ENCODE measurements at regions not wholly inside any gene's neighbourhood (a gene's known extent, or its start where the extent isn't known, plus 50 kb on each side); places are given as distances from the start of the nearest gene placed in this dataset.

DNA sequence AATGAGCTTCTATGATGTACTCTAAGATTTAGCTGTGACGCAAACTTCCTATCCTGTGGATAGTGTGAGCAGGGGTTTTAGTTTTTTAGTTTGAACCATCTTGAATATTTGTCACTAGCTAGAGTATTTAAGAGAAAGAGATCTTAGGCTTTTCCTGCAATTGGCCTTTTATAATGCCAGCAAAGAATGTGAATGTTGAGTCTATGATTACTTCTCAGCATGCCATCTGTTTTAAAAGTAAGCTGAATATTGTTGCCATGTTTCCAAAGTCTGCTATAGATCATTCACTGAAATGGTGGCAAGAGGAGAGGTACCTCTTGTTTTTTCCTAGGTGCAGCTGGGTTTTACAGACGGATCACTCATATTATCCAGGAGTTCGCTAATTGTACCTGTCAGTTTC lies 1783.6 kb upstream of the FLRT2 start:
- DNase-seq (ENCODE audit: low read depth), result no peak
- H3K4me3 ChIP-seq (ENCODE audit: low read depth, low read length), result no peak overlapping the region
- TF ChIP-seq, protein P1, sequence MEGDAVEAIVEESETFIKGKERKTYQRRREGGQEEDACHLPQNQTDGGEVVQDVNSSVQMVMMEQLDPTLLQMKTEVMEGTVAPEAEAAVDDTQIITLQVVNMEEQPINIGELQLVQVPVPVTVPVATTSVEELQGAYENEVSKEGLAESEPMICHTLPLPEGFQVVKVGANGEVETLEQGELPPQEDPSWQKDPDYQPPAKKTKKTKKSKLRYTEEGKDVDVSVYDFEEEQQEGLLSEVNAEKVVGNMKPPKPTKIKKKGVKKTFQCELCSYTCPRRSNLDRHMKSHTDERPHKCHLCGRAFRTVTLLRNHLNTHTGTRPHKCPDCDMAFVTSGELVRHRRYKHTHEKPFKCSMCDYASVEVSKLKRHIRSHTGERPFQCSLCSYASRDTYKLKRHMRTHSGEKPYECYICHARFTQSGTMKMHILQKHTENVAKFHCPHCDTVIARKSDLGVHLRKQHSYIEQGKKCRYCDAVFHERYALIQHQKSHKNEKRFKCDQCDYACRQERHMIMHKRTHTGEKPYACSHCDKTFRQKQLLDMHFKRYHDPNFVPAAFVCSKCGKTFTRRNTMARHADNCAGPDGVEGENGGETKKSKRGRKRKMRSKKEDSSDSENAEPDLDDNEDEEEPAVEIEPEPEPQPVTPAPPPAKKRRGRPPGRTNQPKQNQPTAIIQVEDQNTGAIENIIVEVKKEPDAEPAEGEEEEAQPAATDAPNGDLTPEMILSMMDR (IDR thresholded peaks at IDR 0.05; ENCODE audit: low read depth, low read length), result no peak
- no peak for TF ChIP-seq MAX (IDR thresholded peaks at IDR 0.05; ENCODE audit: low read depth, low read length)
- TF ChIP-seq POLR2A (IDR thresholded peaks at IDR 0.05; ENCODE audit: extremely low read depth, insufficient read length), result no peak
- no peak for TF ChIP-seq MYC (IDR thresholded peaks at IDR 0.05; ENCODE audit: low read depth, low read length)

DNA sequence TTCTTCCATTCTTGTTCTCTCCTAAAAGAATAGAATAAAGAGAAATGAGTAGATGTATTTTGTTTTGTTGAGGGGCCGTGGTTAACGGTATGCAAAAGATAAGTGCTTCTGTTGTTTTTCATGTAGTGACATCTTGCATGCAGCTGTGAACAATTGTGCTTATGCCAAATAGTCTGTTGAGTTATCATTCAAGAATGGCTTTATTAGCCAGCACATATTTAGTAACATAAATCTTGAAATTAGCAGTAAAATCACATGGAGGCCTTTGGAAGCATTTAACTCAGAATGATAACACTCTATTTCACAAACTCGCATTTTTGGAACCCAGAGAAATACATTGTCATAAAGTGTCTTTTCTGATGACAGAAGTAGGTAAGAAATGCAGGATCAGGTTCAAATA lies 1772.0 kb upstream of the FLRT2 start:
- no peak for DNase-seq (ENCODE audit: low read depth)
- no peak overlapping the region for H3K4me3 ChIP-seq (ENCODE audit: low read depth, low read length)
- no peak for TF ChIP-seq MAX (IDR thresholded peaks at IDR 0.05; ENCODE audit: low read depth, low read length)
- TF ChIP-seq POLR2A (IDR thresholded peaks at IDR 0.05; ENCODE audit: extremely low read depth, insufficient read length), result no peak
- TF ChIP-seq MYC (IDR thresholded peaks at IDR 0.05; ENCODE audit: low read depth, low read length), result no peak
- TF ChIP-seq, protein P1 (IDR thresholded peaks at IDR 0.05; ENCODE audit: low read depth, low read length), result no peak

- TF ChIP-seq MAX (IDR thresholded peaks at IDR 0.05; ENCODE audit: low read depth, low read length) (no peak), POLR2A (IDR thresholded peaks at IDR 0.05; ENCODE audit: extremely low read depth, insufficient read length) (no peak), MYC (IDR thresholded peaks at IDR 0.05; ENCODE audit: low read depth, low read length) (no peak)
- TF ChIP-seq, protein P1 (IDR thresholded peaks at IDR 0.05; ENCODE audit: low read depth, low read length), result no peak
- H3K4me3 ChIP-seq (ENCODE audit: low read depth, low read length), result no peak overlapping the region
- DNase-seq (ENCODE audit: low read depth), result no peak
Observed at GRCh38 chr14:83764656-83765599, 1765.0 kb upstream of the FLRT2 start.

DNA sequence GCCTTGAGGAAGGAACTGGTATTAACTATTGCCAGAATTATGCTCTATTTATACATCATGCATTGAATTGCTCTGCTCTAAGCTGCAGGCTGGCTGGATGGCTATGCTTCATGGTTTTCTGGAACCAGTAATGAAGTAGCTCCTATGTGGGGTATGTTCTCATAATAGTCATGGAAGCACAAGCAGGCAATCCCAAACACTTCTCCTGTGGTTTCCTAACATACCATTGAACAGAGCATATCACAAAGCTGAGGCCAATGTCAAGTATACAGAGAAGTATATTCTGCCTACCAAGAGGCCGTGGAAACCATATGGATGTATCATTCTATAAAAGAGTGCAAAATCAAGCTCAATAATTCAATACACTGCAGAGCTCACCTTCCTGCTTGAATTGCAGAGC lies 1752.4 kb upstream of the FLRT2 start:
- TF ChIP-seq MYC (IDR thresholded peaks at IDR 0.05; ENCODE audit: low read depth, low read length), result no peak
- TF ChIP-seq MAX (IDR thresholded peaks at IDR 0.05; ENCODE audit: low read depth, low read length), result no peak
- TF ChIP-seq, protein P1 (IDR thresholded peaks at IDR 0.05; ENCODE audit: low read depth, low read length), result no peak
- no peak for TF ChIP-seq POLR2A (IDR thresholded peaks at IDR 0.05; ENCODE audit: extremely low read depth, insufficient read length)
- H3K4me3 ChIP-seq (ENCODE audit: low read depth, low read length), result no peak overlapping the region
- DNase-seq (ENCODE audit: low read depth), result no peak

- TF ChIP-seq MYC (IDR thresholded peaks at IDR 0.05; ENCODE audit: low read depth, low read length), result no peak
- TF ChIP-seq MAX (IDR thresholded peaks at IDR 0.05; ENCODE audit: low read depth, low read length), result no peak
- TF ChIP-seq, protein P1 (IDR thresholded peaks at IDR 0.05; ENCODE audit: low read depth, low read length), result no peak
- TF ChIP-seq POLR2A (IDR thresholded peaks at IDR 0.05; ENCODE audit: extremely low read depth, insufficient read length), result no peak
- H3K4me3 ChIP-seq (ENCODE audit: low read depth, low read length), result no peak overlapping the region
- no peak for DNase-seq (ENCODE audit: low read depth)
Observed at GRCh38 chr14:83779266-83779665, 1750.7 kb upstream of the FLRT2 start.

Measured in NB4 (cell line).